GM21619 (cell line): ENCODE measurements at regions not wholly inside any gene's neighbourhood (a gene's known extent, or its start where the extent isn't known, plus 50 kb on each side); places are given as distances from the start of the nearest gene placed in this dataset.

Experiments
- ATAC-seq: cut with Tn5 transposase; IDR thresholded peaks from one replicate; pipeline ENCODE4 v1.9.1; 2021; ENCODE audit not compliant: unreplicated experiment

DNA sequence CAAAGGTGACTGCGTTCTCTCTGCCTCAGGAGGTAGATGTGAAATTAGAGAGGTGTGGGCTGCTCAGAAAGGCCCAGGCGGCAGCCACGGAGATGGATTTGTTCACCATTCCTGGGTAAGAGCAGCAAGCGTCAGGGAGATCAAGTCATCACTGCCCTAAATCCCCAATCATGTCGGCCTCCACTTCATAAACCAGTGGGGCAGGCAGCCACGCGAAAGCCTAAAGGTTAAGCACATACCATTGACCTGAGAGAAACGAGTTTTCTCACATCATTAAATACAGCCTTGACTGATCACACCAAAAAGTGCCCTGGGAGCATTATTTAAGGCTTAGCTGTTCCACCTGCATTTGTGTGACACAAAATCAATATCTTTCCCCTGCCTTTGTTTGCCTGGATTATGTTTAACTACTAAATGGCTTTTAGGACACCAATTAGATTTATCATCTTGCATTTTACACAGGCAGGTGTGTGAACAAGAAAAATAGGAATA, 50.7 kb upstream of the FOXB1 start:
- ATAC-seq = no peak

GRCh38 chr15:59952960-59953359, 51.2 kb upstream of the FOXB1 start:
- ATAC-seq = no peak

- ATAC-seq = no peak
Measured at GRCh38 chr15:59950603-59951388, 53.3 kb upstream of the FOXB1 start.

DNA sequence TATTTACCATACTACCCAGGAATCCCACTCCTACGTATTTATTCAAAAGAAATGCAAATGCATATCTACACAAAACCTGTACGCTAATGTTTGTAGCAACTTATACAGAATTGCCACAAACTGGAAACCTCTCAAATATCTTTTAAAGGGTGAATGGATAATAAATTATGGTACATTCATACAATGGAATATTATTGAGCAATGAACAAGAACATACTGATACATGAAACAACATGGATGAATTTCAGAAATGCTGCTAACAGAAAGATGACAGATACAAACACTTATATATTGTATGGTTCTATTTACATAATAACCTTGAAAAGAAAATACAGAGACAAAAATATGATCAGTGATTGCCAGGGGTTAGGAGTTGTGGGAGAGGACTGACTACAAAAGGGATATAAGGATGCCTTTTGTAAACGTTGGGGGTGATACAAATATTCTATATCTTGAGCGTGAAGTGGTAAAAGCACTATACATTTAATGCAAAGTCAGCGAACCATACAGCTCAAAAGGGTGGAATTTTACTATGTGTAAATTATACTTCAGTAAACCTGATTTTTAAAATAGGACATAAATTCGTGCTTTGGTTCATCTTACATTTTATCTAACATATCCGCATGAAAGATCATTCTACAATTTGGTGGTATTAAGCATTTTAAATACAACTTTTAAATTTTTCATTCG, 55.0 kb upstream of the FOXB1 start:
- no peak for ATAC-seq

GRCh38 chr15:59946084-59946483, 58.0 kb upstream of the FOXB1 start:
- no peak for ATAC-seq

- ATAC-seq = no peak
Measured at GRCh38 chr15:59945036-59945435, 59.1 kb upstream of the FOXB1 start.

DNA sequence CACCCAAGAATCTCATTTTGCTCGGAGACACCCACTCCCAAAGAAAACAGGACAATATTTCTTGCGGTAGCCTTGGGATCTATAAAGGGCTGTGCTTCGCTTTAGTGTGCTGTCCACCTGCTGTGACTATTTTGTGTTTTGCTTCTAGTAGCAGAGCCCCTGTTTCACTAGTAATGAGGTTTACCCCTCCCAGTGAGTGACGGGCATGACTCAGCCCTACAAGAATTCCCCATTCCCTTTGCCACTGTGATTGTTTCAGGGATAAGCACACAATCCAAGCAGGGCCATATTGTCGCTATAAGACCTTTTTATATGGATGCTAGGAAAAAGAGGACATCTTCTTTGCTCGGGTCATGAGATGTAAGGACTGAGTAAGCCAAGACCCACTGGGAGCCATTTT, 62.5 kb upstream of the FOXB1 start:
- ATAC-seq = no peak

DNA sequence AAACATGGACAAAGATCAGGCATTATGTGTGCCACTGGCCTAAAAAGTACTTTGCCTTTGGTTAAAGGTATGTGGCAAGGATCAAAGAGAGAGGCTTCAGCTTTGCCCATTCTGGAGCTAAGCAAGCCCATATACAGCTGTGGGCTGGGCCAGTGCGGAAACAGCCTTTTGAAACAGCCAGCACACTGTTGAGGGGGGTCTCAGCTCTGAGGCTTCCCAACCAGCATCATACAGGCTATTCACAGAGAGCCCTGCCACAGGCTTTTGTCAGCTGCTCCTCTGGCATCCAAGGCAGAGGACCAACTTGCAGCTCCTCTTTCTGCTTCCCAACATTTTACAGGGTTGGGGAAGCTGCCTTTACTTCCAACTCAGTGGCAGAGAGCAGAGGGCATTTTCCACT, 63.2 kb upstream of the FOXB1 start:
- ATAC-seq = no peak

DNA sequence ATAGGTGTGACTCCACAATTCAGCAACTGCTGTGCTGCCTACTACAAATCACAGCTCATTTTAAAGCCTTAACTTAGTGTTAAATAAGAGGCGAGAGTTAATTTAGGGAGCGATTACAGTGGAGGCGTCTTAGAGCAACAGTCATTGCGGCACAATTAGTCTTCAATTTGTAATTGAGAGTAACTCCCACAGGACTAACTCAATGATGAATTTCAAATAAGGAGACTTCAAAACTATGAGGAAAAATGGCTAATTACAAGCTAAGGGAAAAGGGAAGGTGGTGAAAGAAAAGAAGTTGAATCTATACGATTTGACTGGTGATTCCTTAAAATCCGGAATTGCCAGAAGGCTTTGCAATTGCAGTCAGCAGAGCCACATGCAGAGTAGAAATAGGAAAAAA, 63.7 kb upstream of the FOXB1 start:
- ATAC-seq = no peak

GRCh38 chr15:59936741-59937140, 67.4 kb upstream of the FOXB1 start:
- ATAC-seq = no peak

DNA sequence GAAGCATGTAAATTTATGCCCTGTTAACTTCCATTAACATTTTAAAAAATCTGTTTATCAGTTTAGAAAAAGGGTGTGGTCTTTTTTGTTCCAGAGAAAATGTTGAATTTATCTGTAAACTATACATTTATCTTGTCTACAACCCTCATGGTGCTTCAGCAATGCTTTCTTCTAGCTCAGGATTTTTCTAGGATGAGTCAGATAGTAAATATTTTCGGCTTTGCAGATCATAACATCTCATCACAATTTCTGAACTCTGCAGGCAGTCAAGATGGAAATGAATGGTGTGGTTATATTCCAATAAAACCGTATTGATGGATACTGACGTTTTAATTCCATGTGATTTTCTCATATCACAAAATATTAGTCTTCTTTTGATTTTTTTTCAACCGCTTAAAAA, 70.5 kb upstream of the FOXB1 start:
- no peak for ATAC-seq

GRCh38 chr15:59931646-59932261, 72.4 kb upstream of the FOXB1 start:
- ATAC-seq = no peak

GRCh38 chr15:59924812-59925522, 79.1 kb upstream of the FOXB1 start:
- no peak for ATAC-seq

GRCh38 chr15:59924096-59924495, 80.0 kb upstream of the FOXB1 start:
- no peak for ATAC-seq

DNA sequence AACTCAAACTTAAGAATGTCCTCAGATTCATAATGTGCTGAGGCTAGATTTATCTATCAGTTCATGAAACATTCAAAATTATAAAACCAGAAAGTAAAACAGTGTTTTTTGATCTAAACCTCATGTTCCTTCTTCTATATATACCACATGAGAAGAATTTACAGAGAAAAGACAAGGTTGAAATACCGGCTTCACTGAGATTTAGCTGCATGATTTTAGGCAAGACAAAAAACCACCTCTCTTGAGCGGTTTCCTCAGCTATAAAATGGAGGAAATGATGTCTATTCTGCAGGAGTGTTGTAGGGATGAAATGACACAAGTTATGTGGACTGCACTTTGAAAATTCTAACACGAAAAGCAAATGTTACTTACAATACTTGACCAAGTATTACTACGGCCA, 80.6 kb upstream of the FOXB1 start:
- ATAC-seq = no peak

- ATAC-seq = peak; percentile 87
Measured at GRCh38 chr15:59918994-59919951, 84.8 kb upstream of the FOXB1 start.

DNA sequence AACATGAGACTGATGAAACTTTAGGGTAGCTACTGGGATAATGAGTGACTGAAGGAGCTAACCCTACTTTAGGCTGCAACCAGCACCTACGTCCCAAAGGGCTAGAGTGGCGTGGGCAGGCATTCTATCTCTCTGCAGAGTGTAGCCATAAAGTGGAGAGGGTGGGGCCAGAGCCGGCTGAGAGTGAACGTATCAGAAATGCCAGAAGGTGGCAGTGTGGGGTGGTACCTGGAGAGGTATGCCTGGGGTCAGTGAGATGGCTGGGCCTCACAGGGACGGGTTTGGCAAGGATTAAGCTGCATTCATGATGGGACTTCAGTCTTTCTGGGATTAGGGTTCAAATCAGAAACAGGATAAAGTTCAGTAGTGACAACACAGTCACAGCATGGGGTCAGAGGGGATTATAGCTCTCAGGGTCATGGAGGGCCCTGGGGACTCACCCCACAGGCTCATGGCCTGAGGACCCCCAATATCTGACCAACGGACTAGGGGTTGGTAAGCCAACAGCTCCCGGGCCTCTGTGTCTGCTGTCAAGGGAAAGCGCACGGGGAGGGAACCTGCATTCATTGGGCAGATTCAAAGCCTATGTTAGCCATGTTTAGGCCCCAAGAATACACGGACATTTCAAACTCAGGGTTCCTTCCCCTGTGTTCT, 86.5 kb upstream of the FOXB1 start:
- ATAC-seq = peak; percentile 69

DNA sequence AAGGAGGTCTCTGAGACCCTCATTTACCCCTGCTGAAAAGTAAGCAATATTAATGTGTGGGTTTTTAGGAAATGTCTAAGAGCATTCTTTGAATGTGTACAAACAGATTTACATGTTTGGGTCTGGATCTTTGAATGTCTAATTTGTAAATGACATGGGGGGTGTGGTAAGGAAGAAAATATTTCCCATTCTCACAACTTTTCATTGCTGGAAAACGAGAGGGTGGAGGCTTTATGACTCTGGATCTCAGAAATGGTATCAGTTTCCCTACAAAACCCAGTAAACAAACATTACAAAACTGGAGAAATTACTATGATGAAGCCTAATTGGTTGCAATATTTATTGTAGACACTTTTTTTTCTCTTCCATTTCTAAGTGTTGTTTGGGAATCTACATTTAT, 98.1 kb upstream of the FOXB1 start:
- ATAC-seq = no peak

GRCh38 chr15:59905176-59905575, 98.9 kb upstream of the FOXB1 start:
- ATAC-seq = no peak
